BE2C (cell line): ENCODE measurements at regions not wholly inside any gene's neighbourhood (a gene's known extent, or its start where the extent isn't known, plus 50 kb on each side); places are given as distances from the start of the nearest gene placed in this dataset.

Source experiments
- DNase-seq: peaks from one replicate; pipeline ENCODE4 v3.0.0-alpha.2; 2020
- H3K27me3 ChIP-seq: fragments of 250-450 bp; sonication (Bioruptor Pico); 2 replicates; pipeline ENCODE4 v1.5.1; 2020; ENCODE audit warnings: mild to moderate bottlenecking
- H3K36me3 ChIP-seq: fragments of 250-450 bp; sonication (Bioruptor Pico); 2 replicates; pipeline ENCODE4 v1.5.1; 2020; ENCODE audit warnings: mild to moderate bottlenecking
- H3K4me1 ChIP-seq: fragments of 250-450 bp; sonication (Bioruptor Pico); 2 replicates; pipeline ENCODE4 v1.5.1; 2020
- H3K4me3 ChIP-seq: 2 replicates; pipeline ENCODE4 v1.5.1; 2011; ENCODE audit warnings: low read depth, low read length
- H3K9me3 ChIP-seq: fragments of 250-450 bp; sonication (Bioruptor Pico); 2 replicates; pipeline ENCODE4 v1.5.1; 2020
- TF ChIP-seq, protein P1 (sequence below): IDR thresholded peaks from 2 replicates; pipeline ENCODE4 v1.5.1; 2012; ENCODE audit warnings: mild to moderate bottlenecking, low read depth, low read length

DNA sequence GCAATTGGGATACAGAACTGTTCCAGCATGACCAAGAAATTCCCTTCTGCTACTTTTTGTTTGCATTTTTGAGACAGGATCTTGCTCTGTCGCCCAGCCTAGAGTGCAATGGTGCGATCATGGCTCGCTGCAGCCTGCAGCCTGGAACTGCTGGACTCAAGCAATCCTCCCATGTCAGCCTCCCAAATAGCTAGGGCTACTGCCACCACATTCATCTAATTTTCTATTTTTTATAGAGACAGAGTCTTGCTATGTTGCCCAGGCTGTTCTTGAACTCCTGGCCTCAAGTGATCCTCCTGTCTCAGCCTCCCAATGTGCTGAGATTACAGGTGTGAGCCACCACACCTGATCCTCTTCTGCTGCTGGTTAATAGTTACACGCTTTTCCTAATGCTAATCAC is 204.9 kb downstream of the SOX4 start:
- TF ChIP-seq, protein P1, sequence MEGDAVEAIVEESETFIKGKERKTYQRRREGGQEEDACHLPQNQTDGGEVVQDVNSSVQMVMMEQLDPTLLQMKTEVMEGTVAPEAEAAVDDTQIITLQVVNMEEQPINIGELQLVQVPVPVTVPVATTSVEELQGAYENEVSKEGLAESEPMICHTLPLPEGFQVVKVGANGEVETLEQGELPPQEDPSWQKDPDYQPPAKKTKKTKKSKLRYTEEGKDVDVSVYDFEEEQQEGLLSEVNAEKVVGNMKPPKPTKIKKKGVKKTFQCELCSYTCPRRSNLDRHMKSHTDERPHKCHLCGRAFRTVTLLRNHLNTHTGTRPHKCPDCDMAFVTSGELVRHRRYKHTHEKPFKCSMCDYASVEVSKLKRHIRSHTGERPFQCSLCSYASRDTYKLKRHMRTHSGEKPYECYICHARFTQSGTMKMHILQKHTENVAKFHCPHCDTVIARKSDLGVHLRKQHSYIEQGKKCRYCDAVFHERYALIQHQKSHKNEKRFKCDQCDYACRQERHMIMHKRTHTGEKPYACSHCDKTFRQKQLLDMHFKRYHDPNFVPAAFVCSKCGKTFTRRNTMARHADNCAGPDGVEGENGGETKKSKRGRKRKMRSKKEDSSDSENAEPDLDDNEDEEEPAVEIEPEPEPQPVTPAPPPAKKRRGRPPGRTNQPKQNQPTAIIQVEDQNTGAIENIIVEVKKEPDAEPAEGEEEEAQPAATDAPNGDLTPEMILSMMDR: no peak
- no peaks in the 10 kb centered on the region for H3K4me1 ChIP-seq
- H3K9me3 ChIP-seq: no peaks in the 10 kb centered on the region
- DNase-seq: no peak
- H3K27me3 ChIP-seq: no peaks in the 10 kb centered on the region
- H3K4me3 ChIP-seq: no peak overlapping the region
- H3K36me3 ChIP-seq: no peaks in the 10 kb centered on the region

- no peaks in the 10 kb centered on the region for H3K4me1 ChIP-seq
- no peak for DNase-seq
- no peaks in the 10 kb centered on the region for H3K36me3 ChIP-seq
- no peaks in the 10 kb centered on the region for H3K27me3 ChIP-seq
- TF ChIP-seq, protein P1: no peak
- H3K4me3 ChIP-seq: no peak overlapping the region
- H3K9me3 ChIP-seq: no peaks in the 10 kb centered on the region
Measured at GRCh38 chr6:21800330-21800729, 206.8 kb downstream of the SOX4 start.

DNA sequence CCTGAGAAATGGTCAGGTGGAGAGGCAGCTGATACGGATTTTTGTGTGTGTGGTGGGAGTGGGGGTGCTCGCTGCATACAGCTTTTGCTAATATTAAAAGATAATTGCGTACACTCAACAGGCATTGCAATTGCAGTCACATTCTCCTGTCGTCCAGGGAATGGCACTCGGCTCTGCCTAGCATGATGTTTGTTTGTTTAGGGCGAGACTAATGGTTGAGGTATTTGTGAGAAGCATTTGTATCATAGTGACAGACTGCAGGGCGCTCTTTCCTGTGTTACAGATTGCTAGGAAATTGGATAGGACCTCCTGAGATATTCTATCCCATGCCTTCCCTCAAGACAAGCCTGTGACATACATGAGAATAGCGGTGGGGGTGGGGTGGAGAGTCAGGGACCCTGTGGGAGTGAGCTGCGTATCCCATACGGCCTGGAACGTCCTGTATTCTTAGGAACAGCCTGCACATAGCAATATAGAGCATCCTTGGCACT is 207.4 kb downstream of the SOX4 start:
- H3K4me1 ChIP-seq: no peaks in the 10 kb centered on the region
- H3K9me3 ChIP-seq: no peaks in the 10 kb centered on the region
- H3K36me3 ChIP-seq: no peaks in the 10 kb centered on the region
- DNase-seq: no peak
- H3K4me3 ChIP-seq: no peak overlapping the region
- TF ChIP-seq, protein P1: no peak
- H3K27me3 ChIP-seq: no peaks in the 10 kb centered on the region

GRCh38 chr6:21801446-21802174 is 208.1 kb downstream of the SOX4 start:
- no peak for DNase-seq
- H3K9me3 ChIP-seq: no peaks in the 10 kb centered on the region
- no peaks in the 10 kb centered on the region for H3K4me1 ChIP-seq
- TF ChIP-seq, protein P1: no peak
- H3K36me3 ChIP-seq: no peaks in the 10 kb centered on the region
- no peak overlapping the region for H3K4me3 ChIP-seq
- H3K27me3 ChIP-seq: no peaks in the 10 kb centered on the region

- Histone ChIP-seq H3K27me3 (no peaks in the 10 kb centered on the region), H3K4me3 (no peak overlapping the region), H3K36me3 (no peaks in the 10 kb centered on the region), H3K4me1 (no peaks in the 10 kb centered on the region), H3K9me3 (no peaks in the 10 kb centered on the region)
- TF ChIP-seq, protein P1: no peak
- DNase-seq: no peak
Measured at GRCh38 chr6:21802175-21802822, 208.7 kb downstream of the SOX4 start.
